Pancreas (tissue), 10 donors: ENCODE measurements at regions not wholly inside any gene's neighbourhood (a gene's known extent, or its start where the extent isn't known, plus 50 kb on each side); places are given as distances from the start of the nearest gene placed in this dataset.

Experiments
- ATAC-seq, 4 donors: fragments of 200-7000 bp; cut with Tn5 transposase; one replicate each; pipeline versions ENCODE4 v1.8.0 to v1.9.1; 2020; ENCODE audit warnings: mild to moderate bottlenecking in 4 of 4, moderate library complexity in 4 of 4
- DNase-seq, 6 donors: peaks; one replicate each; pipeline ENCODE4 v3.0.0-alpha.2; 2020
- FAIRE-seq: peaks from 2 replicates; lab custom pipeline; 2012; peaks lifted over from hg19 to GRCh38; lab: Jason Lieb, UNC
- H3K27ac ChIP-seq, 4 donors: fragments of 200-600 bp; sonication (generic); 1 replicate in 3 of 4; 2 replicates in 1 of 4; pipeline versions ENCODE4 v1.5.0 to v1.8.0; 2020
- H3K27me3 ChIP-seq, 4 donors: fragments of 200-600 bp; one replicate each; pipeline ENCODE4 v1.8.0; 2021
- H3K36me3 ChIP-seq, 3 donors: fragments of 200-600 bp; sonication (generic) in 1 of 3; one replicate each; pipeline versions ENCODE4 v1.5.0 to v1.8.0; 2020 to 2021
- H3K4me1 ChIP-seq, 3 donors: fragments of 200-600 bp; one replicate each; pipeline ENCODE4 v1.8.0; 2021
- H3K4me3 ChIP-seq, 4 donors: fragments of 200-600 bp; sonication (generic) in 2 of 4; one replicate each; pipeline versions ENCODE4 v1.5.0 to v1.8.0; 2020 to 2021
- H3K9me3 ChIP-seq, 4 donors: fragments of 200-600 bp; one replicate each; pipeline ENCODE4 v1.8.0; 2021
- CTCF ChIP-seq, 4 donors: fragments of 200-600 bp; sonication (generic) in 3 of 4; IDR thresholded peaks; one replicate each; pipeline versions ENCODE4 v1.5.0 to v1.8.0; 2021; ENCODE audit warnings: antibody characterized with exemption in 4 of 4
- WGBS, 2 donors: extraction: QIAGEN DNeasy Blood & Tissue Kit; methylation state at CpG; one replicate each; pipeline ENCODE4 v1.1.7; 2013; 5-methylcytosine and 5-hydroxymethylcytosine counted together
- intact Hi-C, 3 donors: fragments of 100-400 bp; cut with DNase I; formaldehyde crosslinking; loops; one replicate each; pipeline versions ENCODE4 v1.11.1 to v1.14.2; 2022
- donor health status: healthy with polysubstance abuse.
- donor health status: DM: no; HTN: no; CAD: no; lungs with moderate emphysema.
- donor health status: DM: no; HTN: no; CAD: no.
- donor health status: control.
- donor health status: control.
- donor health status: Bipolar disorder and iron deficiency.
- donor health status: DM: yes; HTN: yes; CAD: no.
- donor health status: DM: no; HTN: no; CAD: no.
- donor health status: DM: no; HTN: no; CAD: no.
- donor health status: DM: yes; HTN: yes; CAD: no.

GRCh38 chr17:70699408-70699807, 530.1 kb downstream of the KCNJ2 start:
- Histone ChIP-seq H3K27ac (peak overlapping the region in 1 of 4 donors; percentile 6), H3K9me3 (no peaks in the 10 kb centered on the region), H3K4me1 (no peaks in the 10 kb centered on the region), H3K36me3 (no peaks in the 10 kb centered on the region), H3K27me3 (no peaks in the 10 kb centered on the region), H3K4me3 (no peak overlapping the region)
- DNase-seq (no peak), FAIRE-seq (no peak), ATAC-seq (peak in 2 of 4 donors; percentile 20 to 51)
- intact Hi-C loops, result no loop called here
- WGBS, 2 donors, result 38 to 44% methylated on average over 2 of the region's 2 CpGs
- TF ChIP-seq CTCF (IDR thresholded peaks at IDR 0.05), result no peak

GRCh38 chr17:70702683-70703255, 533.4 kb downstream of the KCNJ2 start:
- Histone ChIP-seq H3K27me3 (no peaks in the 10 kb centered on the region), H3K27ac (peak overlapping the region in 2 of 4 donors; percentile 28 to 44), H3K9me3 (no peaks in the 10 kb centered on the region), H3K4me3 (no peak overlapping the region), H3K36me3 (no peaks in the 10 kb centered on the region), H3K4me1 (no peaks in the 10 kb centered on the region)
- intact Hi-C loops, result no loop called here
- no peak for DNase-seq
- 27 to 30% methylated on average over 3 of the region's 3 CpGs for WGBS, 2 donors
- TF ChIP-seq CTCF (IDR thresholded peaks at IDR 0.05), result no peak
- ATAC-seq, result peak in 3 of 4 donors; percentile 47 to 70 (median 53)
- no peak for FAIRE-seq

- no peaks in the 10 kb centered on the region for H3K9me3 ChIP-seq
- FAIRE-seq, result no peak
- WGBS, 2 donors, result 33 to 44% methylated on average over 7 of the region's 7 CpGs
- ATAC-seq, result no peak
- H3K4me1 ChIP-seq, result no peaks in the 10 kb centered on the region
- intact Hi-C loops, result no loop called here
- no peak for DNase-seq
- no peaks in the 10 kb centered on the region for H3K36me3 ChIP-seq
- H3K4me3 ChIP-seq, result no peak overlapping the region
- no peak overlapping the region for H3K27ac ChIP-seq
- TF ChIP-seq CTCF (IDR thresholded peaks at IDR 0.05), result no peak
- no peaks in the 10 kb centered on the region for H3K27me3 ChIP-seq
Measured at GRCh38 chr17:70709596-70709995, 540.3 kb downstream of the KCNJ2 start.

GRCh38 chr17:70713694-70714093, 544.4 kb downstream of the KCNJ2 start:
- intact Hi-C loops, result no loop called here
- no peaks in the 10 kb centered on the region for H3K4me1 ChIP-seq
- no peak overlapping the region for H3K4me3 ChIP-seq
- peak; percentile 70 for FAIRE-seq
- no peaks in the 10 kb centered on the region for H3K27me3 ChIP-seq
- H3K27ac ChIP-seq, result no peak overlapping the region
- H3K36me3 ChIP-seq, result no peaks in the 10 kb centered on the region
- DNase-seq, result no peak
- no peak for ATAC-seq
- TF ChIP-seq CTCF (IDR thresholded peaks at IDR 0.05), result no peak
- no peaks in the 10 kb centered on the region for H3K9me3 ChIP-seq

GRCh38 chr17:70716551-70716950, 547.2 kb downstream of the KCNJ2 start:
- ATAC-seq (no peak), FAIRE-seq (no peak), DNase-seq (no peak)
- no peak for TF ChIP-seq CTCF (IDR thresholded peaks at IDR 0.05)
- WGBS, 2 donors, result 78 to 83% methylated on average over 3 of the region's 3 CpGs
- H3K4me1 ChIP-seq, result no peaks in the 10 kb centered on the region
- no peaks in the 10 kb centered on the region for H3K27me3 ChIP-seq
- no peak overlapping the region for H3K27ac ChIP-seq
- intact Hi-C loops, result no loop called here
- H3K4me3 ChIP-seq, result no peak overlapping the region
- no peaks in the 10 kb centered on the region for H3K36me3 ChIP-seq
- no peaks in the 10 kb centered on the region for H3K9me3 ChIP-seq
